Activated CD4-positive, alpha-beta T cell treated with anti-CD3 and anti-CD28 coated beads, Interleukin-2, amount 50 U/mL, for 1 hour (primary cell): ENCODE measurements at regions not wholly inside any gene's neighbourhood (a gene's known extent, or its start where the extent isn't known, plus 50 kb on each side); places are given as distances from the start of the nearest gene placed in this dataset.

Experiments
- DNase-seq: peaks from one replicate; pipeline ENCODE4 v3.0.0-alpha.2; 2020

DNA sequence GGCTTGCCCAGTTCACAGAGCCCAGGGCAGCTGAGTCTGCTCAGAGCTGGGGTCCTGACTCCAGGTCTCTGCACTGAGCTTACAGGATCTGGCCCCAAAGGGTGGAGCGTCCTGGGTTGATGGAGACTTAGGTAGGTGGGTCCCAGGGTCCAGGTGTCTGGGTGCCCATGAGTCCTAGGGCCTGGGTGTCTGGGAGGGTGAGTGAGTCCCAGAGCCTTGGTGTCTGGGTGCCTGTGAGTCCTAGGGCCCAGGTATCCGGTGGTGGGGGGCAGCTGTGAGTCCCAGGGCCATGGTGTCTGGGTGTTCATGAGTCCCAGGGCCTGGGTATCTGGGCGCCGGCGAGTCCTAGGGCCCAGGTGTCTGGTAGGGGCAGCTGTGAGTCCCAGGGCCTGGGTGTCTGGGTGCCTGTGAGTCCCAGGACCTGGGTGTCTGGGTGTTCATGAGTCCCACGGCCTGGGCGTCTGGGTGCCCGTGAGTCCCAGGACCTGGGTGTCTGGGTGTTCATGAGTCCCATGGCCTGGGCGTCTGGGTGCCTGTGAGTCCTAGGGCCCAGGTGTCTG lies 1505.6 kb downstream of the BRD1 start:
- no peak for DNase-seq

DNA sequence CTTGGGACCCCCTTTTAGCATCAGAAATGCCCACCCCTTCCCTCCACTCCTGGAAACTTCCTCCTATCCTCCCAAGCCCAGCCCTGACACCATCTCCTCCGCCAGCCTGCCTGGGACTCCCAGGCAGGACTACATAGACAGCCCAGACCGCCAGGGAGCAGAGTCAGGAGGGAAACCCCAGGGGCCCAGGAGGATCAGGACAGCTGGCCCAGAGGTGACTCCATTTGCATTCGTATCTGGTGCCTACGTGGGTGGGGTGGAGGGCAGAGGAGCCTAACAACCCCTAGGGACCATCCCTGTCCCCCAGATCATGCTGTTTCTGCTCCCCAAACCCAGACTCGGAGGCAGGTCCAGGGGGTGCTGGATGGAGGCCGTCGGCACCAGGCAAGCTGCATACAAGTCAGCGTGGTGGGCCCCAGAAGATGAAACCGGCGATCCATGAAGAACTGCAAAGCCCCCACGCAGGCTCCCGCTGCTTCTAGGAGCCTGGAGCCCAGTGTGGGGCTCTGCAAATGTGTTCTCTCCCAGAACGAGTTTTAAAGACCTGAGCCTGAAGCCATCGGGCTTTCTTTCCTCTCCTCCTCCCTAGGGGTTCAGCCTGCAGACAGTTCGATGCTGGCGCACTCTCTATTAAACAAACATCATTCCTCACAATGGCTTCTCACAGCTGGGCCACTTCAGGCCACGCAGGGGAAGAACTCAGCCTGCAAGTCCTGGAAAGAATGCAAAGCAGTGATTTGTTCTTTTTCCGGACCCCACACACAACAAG lies 1506.8 kb downstream of the BRD1 start:
- DNase-seq: no peak

DNA sequence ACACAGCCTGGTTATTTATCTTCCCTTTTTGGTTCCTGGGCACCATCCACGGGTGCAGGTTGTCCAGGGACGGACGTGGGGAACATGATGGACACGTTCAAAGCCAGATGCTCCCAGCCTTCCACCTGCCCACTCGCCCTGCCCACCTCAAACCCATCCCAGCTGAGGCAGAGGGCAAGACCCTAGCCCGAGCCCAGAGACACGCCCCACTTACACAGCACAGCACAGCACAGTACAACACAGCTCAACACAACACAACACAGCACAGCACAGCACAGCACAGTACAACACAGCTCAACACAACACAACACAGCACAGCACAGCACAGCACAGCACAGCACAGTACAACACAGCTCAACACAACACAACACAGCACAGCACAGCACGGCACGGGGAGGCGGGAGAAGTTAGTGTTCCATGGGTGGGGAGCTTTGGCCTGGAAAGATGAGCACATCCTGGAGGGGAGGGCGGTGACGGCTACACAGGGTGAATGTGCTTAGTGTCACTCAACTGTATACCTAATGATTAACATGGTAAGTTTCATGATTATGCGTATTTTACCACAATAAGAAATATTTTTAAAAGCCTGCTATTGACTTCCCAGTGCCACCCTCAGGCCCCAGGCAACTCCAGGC lies 1507.5 kb downstream of the BRD1 start:
- DNase-seq: no peak

DNA sequence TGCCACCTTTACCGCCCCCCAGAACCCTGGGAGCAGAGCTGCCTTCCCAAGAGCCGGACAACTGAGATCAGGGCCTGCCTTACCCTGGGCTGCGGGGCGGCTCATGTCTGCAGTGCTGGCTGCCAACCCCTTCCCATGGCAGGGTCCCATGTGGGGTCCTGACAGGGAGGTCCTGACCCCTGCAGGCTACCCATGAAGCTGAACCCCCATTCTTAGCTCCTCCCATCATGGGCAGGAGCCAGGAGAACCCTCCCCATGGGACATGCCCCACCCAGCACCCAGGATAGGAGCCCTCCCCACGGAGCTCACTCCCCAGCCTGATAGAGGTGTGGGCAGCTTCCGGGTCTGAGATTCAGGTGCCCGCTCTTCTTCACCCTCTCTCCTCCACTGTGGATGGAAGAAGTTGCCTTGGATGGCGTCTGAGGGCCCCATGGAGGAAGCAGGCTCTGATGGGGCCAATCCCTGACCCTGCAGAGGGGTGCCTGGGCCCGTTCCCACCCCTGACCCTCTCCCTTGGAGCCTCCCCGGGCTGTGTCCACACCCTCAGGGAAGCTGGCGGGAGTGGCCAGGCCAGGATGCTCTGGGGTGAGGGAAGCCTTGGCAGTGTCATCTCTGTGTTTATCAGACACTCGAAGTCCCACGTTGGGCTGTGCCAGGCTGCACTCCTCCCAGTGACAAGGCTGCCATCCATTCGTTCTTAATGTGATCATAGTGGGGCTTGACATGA lies 1508.2 kb downstream of the BRD1 start:
- no peak for DNase-seq

DNA sequence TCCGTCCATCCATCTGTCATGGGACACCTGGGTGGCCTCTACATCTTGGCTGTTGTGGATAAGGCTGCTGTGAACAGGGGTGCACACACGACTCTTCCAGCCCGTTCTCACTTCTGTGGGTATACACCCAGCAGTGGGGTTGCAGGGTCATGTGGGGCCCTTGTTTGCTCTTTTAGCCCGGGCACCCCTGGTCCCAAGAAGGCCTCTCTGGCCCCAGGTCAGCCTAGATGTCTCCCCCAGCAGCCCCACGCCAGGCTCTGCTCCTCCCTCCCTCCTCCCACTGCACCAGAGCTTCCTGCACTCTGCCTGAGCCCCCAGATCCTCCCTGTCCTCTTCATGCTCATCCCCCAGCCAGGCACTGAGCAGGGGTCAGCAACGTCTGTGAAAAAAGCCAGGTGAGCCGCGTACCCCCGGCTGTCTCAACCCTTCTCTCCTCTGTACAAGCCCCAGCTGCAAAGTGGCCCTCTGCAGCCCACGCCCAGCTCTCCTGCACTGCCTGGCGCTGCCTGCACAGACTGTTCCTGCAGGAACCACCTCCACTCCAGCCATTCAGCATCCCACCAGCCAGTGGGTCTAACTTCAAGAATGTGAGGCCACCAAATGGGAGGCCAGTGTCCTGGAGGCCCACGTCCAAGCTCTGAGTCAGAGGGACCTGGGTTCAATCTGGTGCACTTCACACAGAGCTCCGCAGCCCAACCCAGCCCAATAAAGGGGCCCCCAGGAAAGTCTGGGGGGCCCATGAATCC lies 1508.9 kb downstream of the BRD1 start:
- DNase-seq: no peak

DNA sequence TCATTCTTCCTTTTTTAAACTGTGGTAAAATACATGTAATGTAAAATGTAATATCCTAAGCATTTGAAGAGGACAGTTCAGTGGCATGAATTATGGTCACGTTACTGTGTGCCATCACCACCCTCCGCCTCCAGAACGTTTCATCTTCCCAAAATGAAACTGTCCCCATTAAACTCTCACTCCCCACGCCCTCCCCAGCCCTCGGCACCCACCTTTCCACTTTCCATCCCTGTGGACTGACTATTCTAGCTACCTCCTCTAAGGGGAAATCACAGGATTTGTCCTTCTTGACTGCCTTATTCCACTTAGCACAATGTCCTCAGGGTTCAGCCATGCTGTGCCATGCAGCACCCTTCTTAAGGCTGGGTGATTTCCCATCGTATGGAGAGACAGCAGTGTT lies 1509.5 kb downstream of the BRD1 start:
- DNase-seq: no peak

DNA sequence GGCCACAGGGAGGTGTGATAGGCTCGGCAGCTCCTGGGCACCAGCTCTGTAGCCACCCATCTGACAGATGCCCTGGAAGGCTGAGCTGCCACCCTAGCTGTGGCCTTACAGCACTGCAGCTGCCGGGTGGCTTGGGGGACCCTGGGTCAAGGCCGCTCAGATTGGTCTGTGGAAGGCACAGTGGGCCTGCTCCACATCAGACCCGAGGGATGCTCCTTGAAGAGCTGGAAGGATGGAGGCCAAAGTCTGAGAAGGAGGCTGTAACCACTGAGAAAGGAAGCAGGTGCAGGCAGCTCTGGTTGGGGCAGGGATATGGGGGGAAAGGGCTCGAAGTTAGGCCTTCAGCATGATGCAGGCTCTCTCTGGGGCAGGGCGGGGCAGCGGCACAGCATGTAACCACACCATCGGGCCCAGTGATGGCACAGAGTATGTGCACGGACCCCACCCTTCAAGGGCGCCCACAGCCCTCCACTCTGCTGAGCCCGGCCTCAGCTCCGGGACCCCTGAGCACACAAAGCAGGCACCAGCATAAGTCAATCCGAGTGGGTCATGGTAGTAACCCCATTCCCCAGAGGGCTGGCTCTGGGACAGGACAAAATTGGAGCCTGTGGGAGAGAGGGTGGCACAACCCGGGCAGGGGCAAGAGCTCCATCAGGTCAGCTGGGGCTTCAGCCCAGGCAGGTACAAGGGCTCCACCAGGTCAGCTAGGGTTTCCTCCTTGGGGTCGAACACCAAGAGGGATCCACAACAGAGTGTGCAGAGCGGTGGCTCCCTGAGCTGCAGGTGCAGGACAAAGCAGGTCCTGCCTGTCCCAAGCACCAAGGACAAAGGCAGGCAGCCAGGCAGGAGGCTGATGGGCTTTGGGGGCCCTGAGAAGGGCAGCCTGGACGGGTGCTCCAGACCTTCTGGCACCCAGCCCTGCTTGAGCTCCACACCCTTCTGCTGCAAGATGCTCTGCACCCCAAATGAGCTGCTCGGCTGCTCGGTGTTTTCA lies 1511.1 kb downstream of the BRD1 start:
- no peak for DNase-seq

DNA sequence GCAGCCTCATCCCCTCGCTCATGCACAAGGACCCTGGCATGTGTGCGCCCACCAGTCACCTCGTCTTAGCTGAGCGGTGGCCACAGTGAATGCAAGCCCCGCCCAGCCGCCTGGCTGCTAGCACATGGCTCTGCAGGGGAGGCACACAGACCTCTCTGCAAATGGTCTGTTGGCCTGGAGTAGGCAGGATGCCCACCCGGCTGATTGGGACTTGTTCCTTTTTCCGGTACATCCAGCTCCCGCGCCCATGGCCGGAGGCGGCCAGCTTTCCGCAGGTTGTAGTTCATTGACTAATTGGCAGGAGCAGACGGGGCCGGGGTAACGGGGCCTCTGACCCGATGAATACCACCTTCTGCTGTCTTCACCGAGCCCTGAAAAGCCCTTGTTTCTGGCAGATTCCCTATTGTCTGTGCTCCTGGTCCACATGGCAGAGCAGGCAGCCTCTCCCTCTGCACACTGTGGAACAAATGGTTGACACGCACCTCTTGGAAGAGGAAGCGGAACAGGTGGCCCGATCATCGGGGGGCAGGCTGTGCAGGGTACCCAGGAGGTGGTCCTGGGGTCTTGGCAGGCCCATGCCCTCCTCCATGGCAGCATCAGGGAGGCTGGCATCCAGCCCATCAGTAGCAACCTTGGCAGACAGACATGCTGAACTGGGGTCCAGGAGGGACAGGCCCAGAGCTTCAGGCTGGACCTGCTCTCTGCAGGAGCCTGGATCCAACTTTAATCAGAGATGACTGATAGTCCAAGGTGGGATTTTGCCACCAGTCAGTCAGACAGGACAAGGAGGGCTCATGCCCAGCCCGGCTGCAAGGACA lies 1512.0 kb downstream of the BRD1 start:
- DNase-seq: no peak

DNA sequence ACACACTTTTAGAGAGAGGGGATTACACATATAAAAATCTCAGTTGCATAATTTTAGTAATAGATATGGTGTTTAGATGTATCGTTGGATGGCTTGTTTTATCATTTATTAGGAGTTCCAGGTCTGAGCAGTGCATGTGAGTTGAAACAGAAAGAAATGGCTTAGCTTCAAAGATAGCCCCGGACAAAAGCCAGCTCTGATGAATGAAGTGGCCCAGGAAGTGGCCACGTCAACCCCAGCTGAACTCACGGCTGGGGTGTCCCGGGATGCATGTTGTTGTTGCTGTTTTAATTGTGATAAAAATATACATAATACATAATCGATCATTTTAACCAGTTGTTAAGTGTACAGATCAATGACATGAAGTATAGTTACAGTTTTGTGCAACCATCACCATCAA lies 1513.6 kb downstream of the BRD1 start:
- DNase-seq: no peak

DNA sequence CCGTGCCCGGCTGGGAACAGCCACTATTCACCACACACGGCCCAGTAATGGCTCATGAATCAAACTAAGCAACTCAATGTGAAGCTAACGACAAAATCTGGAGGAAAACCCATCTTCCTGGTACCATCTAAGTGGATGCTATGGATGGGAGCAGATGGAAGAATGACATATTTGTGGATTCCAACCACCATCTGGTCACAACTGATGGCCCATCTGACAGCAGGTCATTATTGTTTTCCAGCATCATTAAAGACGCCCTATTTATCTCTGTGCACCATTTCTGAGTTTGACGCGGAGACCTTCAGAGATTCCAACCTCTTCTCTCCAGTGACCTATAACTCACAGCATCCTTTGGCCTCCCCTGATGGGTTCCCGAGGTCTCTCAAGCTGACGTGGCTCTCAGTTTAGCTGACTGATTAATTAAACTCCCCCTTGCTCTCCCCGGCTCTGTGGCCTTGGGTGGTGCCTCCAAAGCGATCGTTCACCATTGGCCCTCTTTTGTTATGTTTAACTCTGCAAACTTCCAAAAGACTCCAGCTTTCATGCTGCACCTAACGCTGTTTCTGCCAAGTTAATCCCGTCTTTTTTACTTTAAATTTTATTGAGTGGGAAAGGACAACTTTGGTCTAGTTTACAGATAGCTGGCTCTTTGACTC lies 1514.4 kb downstream of the BRD1 start:
- no peak for DNase-seq

DNA sequence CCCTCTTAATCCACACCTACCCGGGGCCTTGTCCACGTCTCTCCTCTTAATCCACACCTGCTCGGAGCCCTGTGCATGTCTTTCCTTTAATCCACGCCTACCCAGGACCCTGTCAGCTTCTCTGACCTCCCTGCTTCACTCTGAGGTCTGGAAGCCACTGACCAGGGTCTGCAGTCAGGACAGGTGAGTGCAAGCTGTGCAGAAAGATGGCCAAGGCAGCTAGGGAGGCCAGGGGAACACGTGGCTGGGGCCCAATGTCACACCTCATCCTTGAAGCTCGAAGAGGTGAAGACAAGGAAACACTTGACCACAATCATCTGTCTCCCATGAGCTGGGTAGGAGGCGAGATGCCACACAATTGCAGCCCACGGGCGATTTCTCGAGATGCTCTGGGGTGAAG lies 1516.9 kb downstream of the BRD1 start:
- no peak for DNase-seq

DNA sequence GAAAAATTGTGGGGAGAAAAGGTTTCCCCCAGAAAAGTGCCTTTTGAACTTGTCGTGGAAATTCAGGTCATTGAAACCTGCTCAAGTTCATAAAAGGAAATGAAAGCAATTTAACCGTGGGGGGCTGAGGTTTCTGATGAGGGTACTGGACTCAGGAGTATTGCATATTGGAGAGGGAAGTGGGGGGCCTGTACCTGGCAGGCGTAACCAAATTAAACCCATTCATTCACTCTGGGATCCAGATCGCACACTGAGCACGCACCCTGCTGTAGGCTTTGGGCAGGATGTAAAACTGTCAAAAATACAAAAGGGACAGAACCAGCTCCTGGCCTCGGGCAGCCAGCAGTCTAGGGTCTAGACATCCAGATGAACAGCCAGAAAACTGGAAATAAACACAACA lies 1517.4 kb downstream of the BRD1 start:
- no peak for DNase-seq

DNA sequence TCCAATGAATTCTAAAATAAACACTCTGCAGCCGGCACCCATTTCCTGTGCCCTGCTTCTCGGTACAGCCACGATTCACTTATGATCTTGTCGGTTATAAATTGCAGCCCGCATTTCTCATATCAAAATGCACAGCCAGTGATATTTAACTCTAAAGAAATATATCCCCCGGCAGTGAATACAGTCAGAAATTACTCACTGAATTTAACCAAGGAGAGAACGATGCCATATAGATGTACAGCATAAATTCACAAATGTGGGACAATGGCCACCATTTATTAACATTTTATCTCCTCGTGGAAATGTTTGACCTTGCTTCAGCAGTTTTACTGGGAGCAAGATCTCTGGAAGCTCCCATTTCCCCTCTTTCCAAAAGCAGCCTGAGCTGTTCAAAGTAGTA lies 1517.8 kb downstream of the BRD1 start:
- DNase-seq: no peak

DNA sequence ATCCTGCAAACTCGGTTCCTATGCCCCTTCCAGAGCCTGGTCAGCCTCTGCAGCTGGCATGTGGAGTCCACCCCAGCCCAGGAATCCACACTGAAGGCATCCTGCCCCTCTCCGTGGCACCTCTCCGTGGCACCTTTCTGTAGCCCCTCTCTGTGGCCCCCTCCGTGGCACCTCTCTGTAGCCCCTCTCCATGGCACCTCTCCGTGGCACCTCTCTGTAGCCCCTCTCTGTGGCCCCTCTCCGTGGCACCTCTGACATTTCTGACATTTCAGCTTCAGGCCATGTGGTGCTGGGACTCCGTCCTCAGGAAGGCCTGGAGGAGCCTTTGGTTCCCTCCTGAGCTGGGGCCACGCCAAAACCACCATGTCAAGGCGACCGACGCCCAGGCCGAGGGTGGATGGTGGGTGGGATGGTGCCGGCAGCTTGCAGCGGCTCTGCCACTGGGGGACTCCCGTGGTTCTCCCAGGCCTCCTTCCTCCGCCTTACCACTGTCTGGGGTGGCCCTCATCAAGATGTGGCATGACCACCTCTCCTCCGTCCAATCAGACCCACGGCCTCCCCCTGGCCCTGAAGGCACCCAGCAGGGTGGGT lies 1518.5 kb downstream of the BRD1 start:
- DNase-seq: no peak

DNA sequence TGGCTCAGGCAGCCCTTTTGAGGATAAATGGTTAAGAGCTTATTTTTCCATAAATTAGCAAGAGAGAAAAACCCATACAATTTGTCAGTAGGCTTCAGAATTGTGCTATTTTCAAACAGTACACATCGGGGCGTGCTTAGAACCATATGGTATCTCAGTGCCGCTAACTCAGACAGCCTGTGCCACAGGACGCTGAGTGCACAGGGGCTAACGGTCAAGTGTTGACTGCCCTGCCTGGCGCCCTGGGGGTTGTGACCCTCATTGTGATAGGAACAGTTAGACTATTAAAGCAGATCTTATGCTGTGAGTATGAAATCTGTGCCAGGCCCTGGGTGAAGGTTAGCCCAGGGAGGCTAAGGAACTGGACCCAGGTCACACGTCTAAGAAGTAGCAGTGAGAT lies 1519.7 kb downstream of the BRD1 start:
- no peak for DNase-seq

DNA sequence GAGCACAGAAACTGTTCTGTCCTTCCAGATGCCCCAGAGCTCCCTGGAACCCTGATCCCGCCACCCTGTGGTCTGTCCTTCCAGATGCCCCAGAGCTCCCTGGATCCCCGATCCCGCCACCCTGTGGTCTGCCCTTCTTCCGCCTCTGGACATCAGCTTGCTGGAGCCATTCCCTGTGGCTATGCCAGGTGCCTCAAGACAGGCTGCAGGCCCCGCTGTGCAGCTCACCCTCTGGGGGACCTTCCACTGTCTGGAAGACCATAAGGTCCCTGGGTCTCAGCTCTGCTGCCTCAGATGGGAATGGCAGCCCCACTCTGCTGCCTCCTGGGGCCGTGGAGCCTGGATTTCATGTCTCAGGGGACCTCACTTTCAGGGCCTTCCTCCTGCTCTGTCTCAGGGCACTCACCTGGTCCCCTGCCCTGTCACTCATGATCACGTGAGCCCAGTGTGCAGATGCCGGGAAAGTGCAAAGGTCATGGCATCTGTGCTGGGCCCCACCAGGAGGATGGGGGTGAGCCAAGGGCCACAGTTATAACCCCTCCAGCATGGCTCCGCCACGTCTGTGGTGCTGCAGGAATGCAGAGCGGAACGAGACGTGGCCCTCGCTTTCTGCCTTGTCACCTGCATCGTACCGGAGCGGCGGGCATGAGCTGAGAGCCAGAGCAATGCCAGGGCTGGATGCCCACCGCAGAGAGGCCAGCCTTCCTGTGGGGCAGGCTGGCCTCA lies 1520.7 kb downstream of the BRD1 start:
- no peak for DNase-seq

DNA sequence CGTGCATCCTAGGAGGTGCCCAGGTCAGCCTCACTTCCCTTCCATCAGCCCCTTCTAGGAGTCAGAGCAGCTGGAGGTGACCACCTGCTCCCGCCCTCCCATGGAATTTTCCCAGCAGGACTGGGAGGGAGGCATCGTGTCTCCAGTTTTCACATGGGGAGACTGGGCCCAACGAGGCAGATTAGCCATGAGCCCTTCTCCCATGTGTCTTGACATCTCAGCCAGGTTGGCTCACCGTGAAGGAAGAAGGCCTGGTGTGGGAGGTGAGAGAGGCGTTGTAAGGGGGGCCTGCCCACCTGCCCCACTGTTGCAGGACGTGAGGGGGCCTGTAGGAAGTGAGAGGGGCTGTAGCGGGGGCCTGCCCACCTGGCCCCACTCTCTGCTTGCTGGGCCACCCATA lies 1521.4 kb downstream of the BRD1 start:
- no peak for DNase-seq

DNA sequence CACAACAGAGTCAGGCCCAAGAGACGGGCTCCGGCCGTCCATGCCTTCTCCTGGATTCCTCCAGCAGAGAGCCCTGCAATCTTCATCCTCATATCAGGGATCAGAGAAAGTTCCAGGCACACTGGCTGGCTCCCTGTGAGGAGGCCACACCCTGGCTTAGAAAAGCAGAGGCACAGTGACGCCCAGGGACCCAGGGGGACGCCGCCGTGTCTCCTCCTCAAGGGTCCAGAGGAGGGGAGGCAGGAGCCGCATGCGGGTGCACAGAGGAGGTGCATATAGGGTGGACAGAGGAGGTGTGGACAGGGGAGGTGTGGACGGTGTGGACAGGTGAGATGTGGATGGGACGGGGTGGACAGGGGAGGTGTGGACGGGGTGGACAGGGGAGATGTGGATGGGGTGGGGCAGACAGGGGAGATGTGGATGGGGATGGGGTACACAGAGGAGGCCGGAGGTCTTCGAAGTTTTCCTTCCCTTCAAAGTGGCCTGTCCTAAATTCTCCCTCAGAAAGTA lies 1521.9 kb downstream of the BRD1 start:
- DNase-seq: no peak

DNA sequence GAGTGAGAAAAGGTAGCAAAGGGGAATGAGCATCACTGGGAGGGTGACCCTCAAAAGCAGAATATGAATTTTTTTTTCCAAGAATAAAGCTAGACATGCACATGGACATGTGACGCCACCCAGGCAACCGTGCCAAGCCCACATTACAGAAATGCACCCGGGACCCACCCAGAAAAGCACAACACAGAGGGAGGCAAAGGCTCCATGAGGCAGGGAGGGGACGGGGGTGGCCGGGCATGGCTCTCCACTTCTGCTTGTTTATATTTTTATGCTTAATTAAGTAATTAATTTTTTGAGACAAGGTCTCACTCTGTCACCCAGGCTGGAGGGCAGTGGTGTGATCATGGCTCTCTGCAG lies 1524.3 kb downstream of the BRD1 start:
- no peak for DNase-seq
